Loucy (cell line): ENCODE measurements at regions not wholly inside any gene's neighbourhood (a gene's known extent, or its start where the extent isn't known, plus 50 kb on each side); places are given as distances from the start of the nearest gene placed in this dataset.

Source experiments
- H2AFZ ChIP-seq: fragments of 200-600 bp; sonication (generic); 2 replicates; pipeline ENCODE4 v1.6.0; 2016; ENCODE audit warnings: antibody characterized with exemption, mild to moderate bottlenecking, low read length, moderate library complexity
- H3F3A ChIP-seq: fragments of 200-600 bp; 2 replicates; pipeline ENCODE4 v1.6.0; 2016; ENCODE audit warnings: antibody characterized with exemption, low read depth, mild to moderate bottlenecking
- H3K27me3 ChIP-seq: fragments of 200-600 bp; sonication (generic); 2 replicates; pipeline ENCODE4 v1.6.1; 2014; ENCODE audit warnings: low read length, mild to moderate bottlenecking; ENCODE audit not compliant: insufficient read depth, poor library complexity, severe bottlenecking
- H3K36me3 ChIP-seq: fragments of 200-600 bp; sonication (generic); 2 replicates; pipeline ENCODE4 v1.6.1; 2016; ENCODE audit warnings: low read length; ENCODE audit not compliant: insufficient read depth
- H3K4me1 ChIP-seq: fragments of 200-600 bp; sonication (generic); 2 replicates; pipeline ENCODE4 v1.5.1; 2014; ENCODE audit warnings: low read length, mild to moderate bottlenecking; ENCODE audit not compliant: insufficient read depth, poor library complexity, severe bottlenecking
- H3K4me2 ChIP-seq: fragments of 200-600 bp; sonication (generic); 2 replicates; pipeline ENCODE4 v1.6.0; 2014; ENCODE audit warnings: antibody characterized with exemption, low read length, low read depth, mild to moderate bottlenecking; ENCODE audit not compliant: poor library complexity, severe bottlenecking
- H3K4me3 ChIP-seq: fragments of 200-600 bp; sonication (generic); 2 replicates; pipeline ENCODE4 v1.5.1; 2014; ENCODE audit warnings: low read length, mild to moderate bottlenecking, mixed read lengths; ENCODE audit not compliant: poor library complexity, severe bottlenecking
- H3K79me2 ChIP-seq: fragments of 200-600 bp; sonication (generic); 2 replicates; pipeline ENCODE4 v1.6.1; 2014; ENCODE audit warnings: low read length; ENCODE audit not compliant: insufficient read depth
- H3K9ac ChIP-seq: fragments of 200-600 bp; sonication (generic); 2 replicates; pipeline ENCODE4 v1.6.0; 2014; ENCODE audit warnings: mild to moderate bottlenecking, low read depth, low read length, moderate library complexity; ENCODE audit not compliant: poor library complexity, severe bottlenecking
- H3K9me2 ChIP-seq: fragments of 200-600 bp; sonication (generic); replicated peaks from 2 replicates; pipeline ENCODE4 v1.6.1; 2016; ENCODE audit warnings: low read depth, low read length, mixed read lengths
- H3K9me3 ChIP-seq: fragments of 200-600 bp; sonication (generic); 2 replicates; pipeline ENCODE4 v1.6.1; 2014; ENCODE audit warnings: mild to moderate bottlenecking, antibody characterized with exemption, low read length, low read depth; ENCODE audit not compliant: insufficient read depth
- H4K20me1 ChIP-seq: fragments of 200-600 bp; sonication (generic); 2 replicates; pipeline ENCODE4 v1.6.0; 2014; ENCODE audit warnings: antibody characterized with exemption, low read length, mild to moderate bottlenecking; ENCODE audit not compliant: insufficient read depth, poor library complexity, severe bottlenecking
- CTCF ChIP-seq: fragments of 200-600 bp; sonication (generic); conservative IDR thresholded peaks from 2 replicates; pipeline ENCODE4 v1.5.1; 2014; ENCODE audit warnings: mild to moderate bottlenecking, antibody characterized with exemption, low read length
- EZH2phosphoT487 ChIP-seq: fragments of 200-600 bp; IDR thresholded peaks from 2 replicates; pipeline ENCODE4 v1.6.1; 2018; ENCODE audit warnings: antibody characterized with exemption, mild to moderate bottlenecking, moderate library complexity, borderline replicate concordance

DNA sequence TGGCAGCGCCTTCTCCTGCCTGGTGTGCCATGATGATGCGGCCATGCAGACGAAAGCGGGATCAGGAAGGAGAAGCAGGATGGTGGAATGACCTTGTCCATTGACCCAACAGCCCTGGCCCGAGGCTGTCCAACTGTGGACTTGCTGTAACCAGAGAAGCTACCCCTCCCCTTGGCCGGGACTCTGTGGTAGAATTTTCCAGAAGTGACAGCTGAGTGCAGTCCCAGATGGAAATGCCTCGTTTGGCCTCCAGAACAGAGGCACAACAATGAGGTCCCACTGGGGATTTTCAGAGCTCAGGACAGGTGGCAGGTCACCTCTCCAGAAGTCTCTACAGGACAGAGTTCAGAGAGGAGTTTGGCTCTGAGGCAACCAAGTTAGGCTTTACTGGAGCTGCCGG is 299.2 kb upstream of the CDH4 start:
- no peaks in the 10 kb centered on the region for H3K4me1 ChIP-seq
- no peaks in the 10 kb centered on the region for H3F3A ChIP-seq
- no peaks in the 10 kb centered on the region for H3K9me2 ChIP-seq
- H4K20me1 ChIP-seq: no peaks in the 10 kb centered on the region
- H2AFZ ChIP-seq: no peak overlapping the region
- H3K4me2 ChIP-seq: no peak overlapping the region
- H3K4me3 ChIP-seq: no peak overlapping the region
- H3K79me2 ChIP-seq: no peaks in the 10 kb centered on the region
- no peaks in the 10 kb centered on the region for H3K9me3 ChIP-seq
- TF ChIP-seq CTCF (no peak), EZH2phosphoT487 (no peak)
- no peaks in the 10 kb centered on the region for H3K27me3 ChIP-seq
- H3K9ac ChIP-seq: no peak overlapping the region
- no peaks in the 10 kb centered on the region for H3K36me3 ChIP-seq

DNA sequence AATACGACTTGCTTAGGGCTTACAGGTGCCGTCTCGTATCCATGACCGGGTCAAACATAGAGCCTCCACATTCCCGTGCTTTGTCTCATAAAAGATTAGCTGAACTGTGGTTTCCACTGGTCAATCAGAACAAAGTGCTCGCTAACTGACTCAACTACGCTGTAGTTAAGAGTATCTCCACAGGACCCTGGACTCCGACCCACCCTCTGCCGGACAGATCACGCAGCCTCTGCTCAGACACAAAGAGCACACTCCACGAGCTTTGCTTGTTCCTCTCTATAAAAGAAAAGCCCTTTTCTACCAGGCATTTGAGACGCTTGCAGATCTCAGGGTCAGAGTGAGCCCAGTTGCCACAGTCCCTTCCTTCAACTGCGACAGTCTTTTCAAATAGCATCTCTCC is 298.7 kb upstream of the CDH4 start:
- no peaks in the 10 kb centered on the region for H3K9me3 ChIP-seq
- H3K4me2 ChIP-seq: no peak overlapping the region
- H3K36me3 ChIP-seq: no peaks in the 10 kb centered on the region
- no peaks in the 10 kb centered on the region for H3K79me2 ChIP-seq
- H3K27me3 ChIP-seq: no peaks in the 10 kb centered on the region
- H3K4me1 ChIP-seq: no peaks in the 10 kb centered on the region
- no peak overlapping the region for H3K4me3 ChIP-seq
- no peaks in the 10 kb centered on the region for H4K20me1 ChIP-seq
- H3F3A ChIP-seq: no peaks in the 10 kb centered on the region
- no peak for TF ChIP-seq CTCF
- H3K9ac ChIP-seq: no peak overlapping the region
- no peak overlapping the region for H2AFZ ChIP-seq
- no peaks in the 10 kb centered on the region for H3K9me2 ChIP-seq

DNA sequence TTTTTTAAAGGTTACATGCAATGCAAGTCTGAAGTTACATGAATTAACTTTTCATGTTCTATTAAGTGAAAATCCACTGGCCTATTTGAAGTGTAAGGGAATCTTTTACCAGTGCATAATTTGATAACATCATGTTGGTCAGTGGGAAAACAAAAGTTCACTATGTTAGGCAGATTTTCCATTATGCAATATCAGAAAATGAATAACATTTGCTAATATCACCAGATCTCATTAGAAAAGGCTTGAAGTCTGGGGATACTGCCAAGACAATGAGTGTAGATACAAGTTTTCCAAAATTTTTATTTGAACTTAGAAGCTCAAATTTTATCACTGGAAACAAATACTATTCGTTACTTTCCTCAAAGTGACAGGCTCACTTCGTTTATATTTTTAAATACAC is 296.4 kb upstream of the CDH4 start:
- no peaks in the 10 kb centered on the region for H4K20me1 ChIP-seq
- no peak for TF ChIP-seq EZH2phosphoT487
- TF ChIP-seq CTCF: no peak
- no peak overlapping the region for H3K9ac ChIP-seq
- H3K79me2 ChIP-seq: no peaks in the 10 kb centered on the region
- no peaks in the 10 kb centered on the region for H3K4me1 ChIP-seq
- no peaks in the 10 kb centered on the region for H3K36me3 ChIP-seq
- H3K27me3 ChIP-seq: no peaks in the 10 kb centered on the region
- no peak overlapping the region for H3K4me3 ChIP-seq
- no peaks in the 10 kb centered on the region for H3F3A ChIP-seq
- H3K4me2 ChIP-seq: no peak overlapping the region
- H3K9me3 ChIP-seq: no peaks in the 10 kb centered on the region
- no peak overlapping the region for H2AFZ ChIP-seq
- no peaks in the 10 kb centered on the region for H3K9me2 ChIP-seq
